ENCODE measurements at regions not wholly inside any gene's neighbourhood (a gene's known extent, or its start where the extent isn't known, plus 50 kb on each side); places are given as distances from the start of the nearest gene placed in this dataset.

- no peaks in the 10 kb centered on the region for H3K4me1 ChIP-seq
- H3K36me3 ChIP-seq: no peaks in the 10 kb centered on the region
- H3K9me3 ChIP-seq: no peaks in the 10 kb centered on the region
- DNase-seq: no peak
- no peak for TF ChIP-seq CTCF (IDR thresholded peaks at IDR 0.05; ENCODE audit: low read depth, low read length)
- no peak overlapping the region for H3K4me3 ChIP-seq (ENCODE audit: low read depth, low read length)
- no peaks in the 10 kb centered on the region for H3K27me3 ChIP-seq
Measured at GRCh38 chr21:38917043-38917774, 111.5 kb downstream of the ETS2 start.

GRCh38 chr21:38916214-38916964, 110.7 kb downstream of the ETS2 start:
- Histone ChIP-seq H3K36me3 (no peaks in the 10 kb centered on the region), H3K27me3 (no peaks in the 10 kb centered on the region), H3K4me3 (ENCODE audit: low read depth, low read length) (no peak overlapping the region), H3K9me3 (no peaks in the 10 kb centered on the region), H3K4me1 (no peaks in the 10 kb centered on the region)
- TF ChIP-seq CTCF (IDR thresholded peaks at IDR 0.05; ENCODE audit: low read depth, low read length): no peak
- DNase-seq: no peak

- H3K4me1 ChIP-seq: no peaks in the 10 kb centered on the region; the same call in 1 of the 2 replicates
- DNase-seq: no peak
- no peak overlapping the region for H3K4me3 ChIP-seq (ENCODE audit: low read depth, low read length)
- H3K36me3 ChIP-seq: no peaks in the 10 kb centered on the region
- no peaks in the 10 kb centered on the region for H3K9me3 ChIP-seq
- no peak for TF ChIP-seq CTCF (IDR thresholded peaks at IDR 0.05; ENCODE audit: low read depth, low read length)
- H3K27me3 ChIP-seq: no peaks in the 10 kb centered on the region
Measured at GRCh38 chr21:38915546-38915945, 109.8 kb downstream of the ETS2 start.

GRCh38 chr21:38914528-38915293, 109.0 kb downstream of the ETS2 start:
- DNase-seq: no peak
- Histone ChIP-seq H3K27me3 (no peaks in the 10 kb centered on the region), H3K36me3 (no peaks in the 10 kb centered on the region), H3K4me3 (ENCODE audit: low read depth, low read length) (no peak overlapping the region), H3K9me3 (no peaks in the 10 kb centered on the region), H3K4me1 (no peaks in the 10 kb centered on the region; the same call in 1 of the 2 replicates)
- no peak for TF ChIP-seq CTCF (IDR thresholded peaks at IDR 0.05; ENCODE audit: low read depth, low read length)

- Histone ChIP-seq H3K4me3 (ENCODE audit: low read depth, low read length) (no peak overlapping the region), H3K36me3 (no peaks in the 10 kb centered on the region), H3K4me1 (no peaks in the 10 kb centered on the region; the same call in 1 of the 2 replicates), H3K9me3 (no peaks in the 10 kb centered on the region), H3K27me3 (no peaks in the 10 kb centered on the region)
- DNase-seq: no peak
- TF ChIP-seq CTCF (IDR thresholded peaks at IDR 0.05; ENCODE audit: low read depth, low read length): no peak
Measured at GRCh38 chr21:38913893-38914527, 108.3 kb downstream of the ETS2 start.

Data from BE2C (cell line).